Coronary artery (tissue), 2 donors: ENCODE measurements at regions not wholly inside any gene's neighbourhood (a gene's known extent, or its start where the extent isn't known, plus 50 kb on each side); places are given as distances from the start of the nearest gene placed in this dataset.

Experiments used
- DNase-seq: peaks from one replicate; pipeline ENCODE4 v3.0.0-alpha.2; 2017; ENCODE audit warnings: low spot score
- H3K27ac ChIP-seq, 2 donors: fragments of 200-600 bp; sonication (generic); one replicate each; pipeline ENCODE4 v1.5.1; 2016 to 2019
- H3K4me3 ChIP-seq: fragments of 200-600 bp; sonication (generic); 2 replicates; pipeline ENCODE4 v1.5.1; 2016; ENCODE audit warnings: mild to moderate bottlenecking, moderate library complexity
- CTCF ChIP-seq: fragments of 200-600 bp; sonication (generic); IDR thresholded peaks from one replicate; pipeline ENCODE4 v1.5.1; 2019; ENCODE audit warnings: antibody characterized with exemption

GRCh38 chr3:53944028-53944427 is 52.4 kb upstream of the SELENOK start:
- no peak for TF ChIP-seq CTCF
- no peak overlapping the region for H3K27ac ChIP-seq
- H3K4me3 ChIP-seq: no peak overlapping the region
- no peak for DNase-seq

GRCh38 chr3:53941950-53942349 is 50.3 kb upstream of the SELENOK start:
- TF ChIP-seq CTCF: no peak
- H3K27ac ChIP-seq: no peak overlapping the region
- DNase-seq: no peak
- no peak overlapping the region for H3K4me3 ChIP-seq
